IMR-90 (cell line): ENCODE measurements at regions not wholly inside any gene's neighbourhood (a gene's known extent, or its start where the extent isn't known, plus 50 kb on each side); places are given as distances from the start of the nearest gene placed in this dataset.

Source experiments
- ATAC-seq: fragments of 200-7000 bp; cut with Tn5 transposase; 2 replicates; pipeline ENCODE4 v1.9.1; 2020; ENCODE audit warnings: low read depth, mild to moderate bottlenecking, moderate library complexity
- BruUV-seq: library from RNA; stranded (reverse); fragments of 400-500 nt; replicated peaks from 2 replicates; lab custom pipeline; 2021; lab: Mats Ljungman, UMichigan
- CTCF ChIA-PET: fragments of 300-600 bp; formaldehyde crosslinking; extraction: SDS; loops from one replicate; lab custom pipeline; 2021; ENCODE audit warnings: antibody characterized with exemption; lab: Yijun Ruan, JAX
- POLR2A ChIA-PET: fragments of 300-600 bp; sonication (Branson Sonifier 250); formaldehyde crosslinking; loops from one replicate; lab custom pipeline; 2022; ENCODE audit warnings: antibody characterized with exemption; ENCODE audit not compliant: unreplicated experiment; lab: Charles Lee
- DNase-seq: peaks from one replicate; pipeline ENCODE4 v3.0.0; 2013
- H2AFZ ChIP-seq: replicated peaks from 2 replicates; pipeline ENCODE3; 2013; ENCODE audit warnings: low read length, mild to moderate bottlenecking; ENCODE audit not compliant: poor library complexity
- H2AK5ac ChIP-seq: 2 replicates; pipeline ENCODE4 v1.6.1; 2013; ENCODE audit warnings: low read depth, low read length, inconsistent platforms
- H2AK9ac ChIP-seq: replicated peaks from 2 replicates; pipeline ENCODE3; 2013; ENCODE audit warnings: mild to moderate bottlenecking, low read depth, low read length, moderate library complexity; ENCODE audit not compliant: poor library complexity
- H2BK120ac ChIP-seq: 2 replicates; pipeline ENCODE4 v1.6.1; 2013; ENCODE audit warnings: low read depth, low read length, inconsistent platforms
- H2BK15ac ChIP-seq: 3 replicates; pipeline ENCODE4 v1.6.1; 2013; ENCODE audit warnings: low read depth, low read length, inconsistent platforms
- H2BK20ac ChIP-seq: 2 replicates; pipeline ENCODE4 v1.6.1; 2013; ENCODE audit warnings: low read depth, mild to moderate bottlenecking, inconsistent platforms, low read length, moderate library complexity
- H2BK5ac ChIP-seq: 2 replicates; pipeline ENCODE4 v1.6.1; 2013; ENCODE audit warnings: mild to moderate bottlenecking, low read depth, low read length, inconsistent platforms; ENCODE audit not compliant: poor library complexity, severe bottlenecking
- H3K14ac ChIP-seq: replicated peaks from 2 replicates; pipeline ENCODE4 v1.6.1; 2013; ENCODE audit warnings: low read depth, low read length, inconsistent platforms
- H3K18ac ChIP-seq: 2 replicates; pipeline ENCODE4 v1.6.1; 2013; ENCODE audit warnings: low read depth, low read length, control low read depth
- H3K23ac ChIP-seq: 2 replicates; pipeline ENCODE4 v1.6.1; 2013; ENCODE audit warnings: low read depth, low read length, inconsistent platforms
- H3K27ac ChIP-seq: 2 replicates; pipeline ENCODE4 v1.5.1; 2013; ENCODE audit warnings: mild to moderate bottlenecking, control low read depth, low read length; ENCODE audit not compliant: insufficient read depth
- H3K27me3 ChIP-seq: 2 replicates; pipeline ENCODE4 v1.6.1; 2013; ENCODE audit warnings: low read length; ENCODE audit not compliant: control insufficient read depth, insufficient read depth
- H3K36me3 ChIP-seq: 2 replicates; pipeline ENCODE4 v1.6.1; 2013; ENCODE audit warnings: low read length, mixed read lengths; ENCODE audit not compliant: control insufficient read depth, insufficient read depth
- H3K4ac ChIP-seq: 2 replicates; pipeline ENCODE4 v1.6.1; 2013; ENCODE audit warnings: low read depth, low read length, inconsistent platforms
- H3K4me1 ChIP-seq: 2 replicates; pipeline ENCODE4 v1.6.1; 2013; ENCODE audit warnings: low read length, mixed read lengths; ENCODE audit not compliant: control insufficient read depth, insufficient read depth
- H3K4me2 ChIP-seq: 2 replicates; pipeline ENCODE4 v1.6.1; 2013; ENCODE audit warnings: low read depth, mild to moderate bottlenecking, control low read depth, low read length, moderate library complexity
- H3K4me3 ChIP-seq: 2 replicates; pipeline ENCODE4 v1.5.1; 2013; ENCODE audit warnings: low read depth, mild to moderate bottlenecking, control low read depth, low read length, moderate library complexity; ENCODE audit not compliant: insufficient read depth
- H3K56ac ChIP-seq: 2 replicates; pipeline ENCODE4 v1.6.1; 2013; ENCODE audit warnings: low read length, inconsistent platforms; ENCODE audit not compliant: insufficient read depth; ENCODE audit errors: extremely low read depth
- H3K79me1 ChIP-seq, 2 experiments: 2 replicates each; pipeline ENCODE4 v1.6.1; 2013; ENCODE audit warnings: low read length in 2 of 2, inconsistent platforms in 1 of 2, low read depth in 1 of 2
- H3K9ac ChIP-seq: 2 replicates; pipeline ENCODE4 v1.6.1; 2013; ENCODE audit warnings: low read depth, low read length, control low read depth
- H3K9me1 ChIP-seq: 2 replicates; pipeline ENCODE4 v1.6.1; 2013; ENCODE audit warnings: low read length, inconsistent platforms; ENCODE audit not compliant: insufficient read depth
- H3K9me3 ChIP-seq: 2 replicates; pipeline ENCODE4 v1.6.1; 2013; ENCODE audit warnings: low read length; ENCODE audit not compliant: control insufficient read depth, insufficient read depth
- H4K20me1 ChIP-seq: 2 replicates; pipeline ENCODE4 v1.6.1; 2013; ENCODE audit warnings: low read length, inconsistent platforms; ENCODE audit not compliant: insufficient read depth
- H4K5ac ChIP-seq: 2 replicates; pipeline ENCODE4 v1.6.1; 2013; ENCODE audit warnings: mild to moderate bottlenecking, low read depth, low read length, control low read depth
- H4K8ac ChIP-seq, 2 experiments: 2 replicates each; pipeline ENCODE4 v1.6.1; 2013; ENCODE audit warnings: low read depth in 2 of 2, low read length in 2 of 2, control low read depth in 1 of 2, inconsistent platforms in 1 of 2
- H4K91ac ChIP-seq: 2 replicates; pipeline ENCODE4 v1.6.1; 2013; ENCODE audit warnings: low read depth, low read length, inconsistent platforms; ENCODE audit not compliant: insufficient read depth
- CHD1 ChIP-seq: IDR thresholded peaks from 2 replicates; pipeline ENCODE4 v1.6.1; 2012; ENCODE audit warnings: low read depth, low read length, improper control_type of control experiment
- WGBS, 2 experiments: methylation state at CpG; one replicate each; pipeline versions ENCODE4 v1.1.5 to v1.1.7; 2013; ENCODE audit warnings: missing lambda C conversion rate in 2 of 2; ENCODE audit not compliant: insufficient read length in 1 of 2; ENCODE audit errors: extremely low coverage in 2 of 2; 5-methylcytosine and 5-hydroxymethylcytosine counted together
- dilution Hi-C: fragments of 300-500 bp; cut with HindIII; formaldehyde crosslinking; loops from one replicate; pipeline ENCODE4 v1.14.3; 2018; ENCODE audit warnings: low sequenced_read_pairs; ENCODE audit not compliant: unreplicated experiment
- in situ Hi-C: fragments of 300-500 bp; cut with MboI; formaldehyde crosslinking; loops from 3 replicates; pipeline ENCODE4 v1.14.3; 2019; ENCODE audit warnings: low sequenced_read_pairs, inconsistent platforms, mixed read lengths
- intact Hi-C: fragments of 100-400 bp; cut with micrococcal nuclease; formaldehyde crosslinking; loops from 2 replicates; pipeline ENCODE4 v1.10.0; 2022

GRCh38 chr7:32257621-32258020, 187.4 kb upstream of the PDE1C start:
- Histone ChIP-seq H3K9me3 (no peaks in the 10 kb centered on the region), H3K27me3 (no peaks in the 10 kb centered on the region), H3K4me2 (no peak overlapping the region), H2BK15ac (no peak overlapping the region), H4K91ac (no peak overlapping the region), H3K56ac (no peak overlapping the region), H3K27ac (no peak overlapping the region), H4K20me1 (no peaks in the 10 kb centered on the region), H3K4ac (no peak overlapping the region), H4K8ac (no peak overlapping the region), H4K5ac (no peak overlapping the region), H3K18ac (no peak overlapping the region), H3K36me3 (no peaks in the 10 kb centered on the region), H3K9ac (no peak overlapping the region), H2BK5ac (no peak overlapping the region), H3K14ac (no peak overlapping the region), H3K4me3 (no peak overlapping the region), H3K23ac (no peak overlapping the region), H2AK5ac (no peak overlapping the region), H3K4me1 (no peaks in the 10 kb centered on the region), H2AFZ (no peak overlapping the region), H2BK120ac (no peak overlapping the region), H3K9me1 (no peaks in the 10 kb centered on the region), H2BK20ac (no peak overlapping the region), H2AK9ac (no peak overlapping the region), H3K79me1 (no peaks in the 10 kb centered on the region)
- WGBS, 2 experiments = no CpG with 5 or more reads among the region's 1 CpG
- dilution Hi-C loops (no loop called here), intact Hi-C loops (no loop called here), in situ Hi-C loops (no loop called here)
- CTCF ChIA-PET = no interaction called here
- ATAC-seq = no peak
- no TSS peak for BruUV-seq
- POLR2A ChIA-PET = no interaction called here
- DNase-seq = no peak
- no peak for TF ChIP-seq CHD1
